ENCODE measurements at regions not wholly inside any gene's neighbourhood (a gene's known extent, or its start where the extent isn't known, plus 50 kb on each side); places are given as distances from the start of the nearest gene placed in this dataset.

- H3K4me3 Mint-ChIP-seq: no peak overlapping the region
- ChIA-PET CTCF (ENCODE audit: partially characterized antibody) (no interaction called here), POLR2A (ENCODE audit: partially characterized antibody) (no interaction called here)
- intact Hi-C loops (cut with micrococcal nuclease): no loop called here
- H3K4me1 Mint-ChIP-seq: no peaks in the 10 kb centered on the region
- no peaks in the 10 kb centered on the region for H3K36me3 Mint-ChIP-seq
- H3K27ac ChIP-seq (ENCODE audit: low read depth, low read length): no peak overlapping the region
- no peaks in the 10 kb centered on the region for H3K9me3 Mint-ChIP-seq
- peaks cover 0 to 4% of the 10 kb centered on the region in 2 donors for H3K27me3 Mint-ChIP-seq
- no peaks in the 10 kb centered on the region for H3K27me3 ChIP-seq (ENCODE audit: insufficient read depth, low read length)
- no peaks in the 10 kb centered on the region for H3K9me3 ChIP-seq (ENCODE audit: control insufficient read depth in 1 of 2, low read length in 2 of 2)
- H3K36me3 ChIP-seq (ENCODE audit: insufficient read depth, low read length): no peaks in the 10 kb centered on the region
- H3K4me3 ChIP-seq (ENCODE audit: low read length in 2 of 2): no peak overlapping the region
- no peak overlapping the region for H3K27ac Mint-ChIP-seq
- no peak for DNase-seq
- H3K4me1 ChIP-seq (ENCODE audit: insufficient read depth, low read length): no peaks in the 10 kb centered on the region
Observed at GRCh38 chr2:58562276-58562675, 321.2 kb upstream of the FANCL start.

- H3K4me1 ChIP-seq (ENCODE audit: insufficient read depth, low read length): no peaks in the 10 kb centered on the region
Observed at GRCh38 chr2:58560531-58560930, 319.4 kb upstream of the FANCL start.

GRCh38 chr2:58558881-58559280 is 317.8 kb upstream of the FANCL start:
- Histone ChIP-seq H3K27ac (ENCODE audit: low read depth, low read length) (no peak overlapping the region), H3K27me3 (ENCODE audit: insufficient read depth, low read length) (no peaks in the 10 kb centered on the region), H3K36me3 (ENCODE audit: insufficient read depth, low read length) (no peaks in the 10 kb centered on the region), H3K4me1 (ENCODE audit: insufficient read depth, low read length) (no peaks in the 10 kb centered on the region), H3K4me3 (ENCODE audit: low read length in 2 of 2) (no peak overlapping the region), H3K9me3 (ENCODE audit: control insufficient read depth in 1 of 2, low read length in 2 of 2) (no peaks in the 10 kb centered on the region)
- no peaks in the 10 kb centered on the region for H3K4me1 Mint-ChIP-seq
- no peaks in the 10 kb centered on the region for H3K9me3 Mint-ChIP-seq
- ChIA-PET CTCF (ENCODE audit: partially characterized antibody) (no interaction called here), POLR2A (ENCODE audit: partially characterized antibody) (no interaction called here)
- no peaks in the 10 kb centered on the region for H3K27me3 Mint-ChIP-seq
- no peaks in the 10 kb centered on the region for H3K36me3 Mint-ChIP-seq
- no peak overlapping the region for H3K4me3 Mint-ChIP-seq
- no peak overlapping the region for H3K27ac Mint-ChIP-seq
- intact Hi-C loops (cut with micrococcal nuclease): no loop called here
- no peak for DNase-seq

More at GRCh38 chr2:58560531-58560930, 319.4 kb upstream of the FANCL start:
- Mint-ChIP-seq H3K27ac (no peak overlapping the region), H3K4me3 (no peak overlapping the region), H3K36me3 (no peaks in the 10 kb centered on the region), H3K9me3 (no peaks in the 10 kb centered on the region), H3K27me3 (peaks cover 0 to 1% of the 10 kb centered on the region in 2 donors), H3K4me1 (no peaks in the 10 kb centered on the region)
- Histone ChIP-seq H3K27me3 (ENCODE audit: insufficient read depth, low read length) (no peaks in the 10 kb centered on the region), H3K4me3 (ENCODE audit: low read length in 2 of 2) (no peak overlapping the region), H3K36me3 (ENCODE audit: insufficient read depth, low read length) (no peaks in the 10 kb centered on the region), H3K27ac (ENCODE audit: low read depth, low read length) (no peak overlapping the region), H3K9me3 (ENCODE audit: control insufficient read depth in 1 of 2, low read length in 2 of 2) (no peaks in the 10 kb centered on the region)
- ChIA-PET POLR2A (ENCODE audit: partially characterized antibody) (no interaction called here), CTCF (ENCODE audit: partially characterized antibody) (no interaction called here)
- no peak for DNase-seq
- intact Hi-C loops (cut with micrococcal nuclease): no loop called here

GRCh38 chr2:58557176-58557575 is 316.1 kb upstream of the FANCL start:
- Histone ChIP-seq H3K27ac (ENCODE audit: low read depth, low read length) (no peak overlapping the region), H3K27me3 (ENCODE audit: insufficient read depth, low read length) (no peaks in the 10 kb centered on the region), H3K9me3 (ENCODE audit: control insufficient read depth in 1 of 2, low read length in 2 of 2) (no peaks in the 10 kb centered on the region), H3K4me1 (ENCODE audit: insufficient read depth, low read length) (no peaks in the 10 kb centered on the region), H3K4me3 (ENCODE audit: low read length in 2 of 2) (no peak overlapping the region), H3K36me3 (ENCODE audit: insufficient read depth, low read length) (no peaks in the 10 kb centered on the region)
- DNase-seq: no peak
- intact Hi-C loops (cut with micrococcal nuclease): no loop called here
- H3K27me3 Mint-ChIP-seq: no peaks in the 10 kb centered on the region
- H3K36me3 Mint-ChIP-seq: no peaks in the 10 kb centered on the region
- H3K9me3 Mint-ChIP-seq: no peaks in the 10 kb centered on the region
- no peak overlapping the region for H3K27ac Mint-ChIP-seq
- no peak overlapping the region for H3K4me3 Mint-ChIP-seq
- CTCF ChIA-PET (ENCODE audit: partially characterized antibody): no interaction called here
- no peaks in the 10 kb centered on the region for H3K4me1 Mint-ChIP-seq
- POLR2A ChIA-PET (ENCODE audit: partially characterized antibody): no interaction called here

- Mint-ChIP-seq H3K4me3 (no peak overlapping the region), H3K9me3 (peaks cover 0 to 2% (median 0%) of the 10 kb centered on the region in 8 donors), H3K4me1 (no peaks in the 10 kb centered on the region), H3K27me3 (peaks cover 0 to 2% of the 10 kb centered on the region in 2 donors), H3K36me3 (no peaks in the 10 kb centered on the region), H3K27ac (no peak overlapping the region)
- Histone ChIP-seq H3K27ac (ENCODE audit: low read depth, low read length) (no peak overlapping the region), H3K27me3 (ENCODE audit: insufficient read depth, low read length) (no peaks in the 10 kb centered on the region), H3K9me3 (ENCODE audit: control insufficient read depth in 1 of 2, low read length in 2 of 2) (no peaks in the 10 kb centered on the region), H3K4me1 (ENCODE audit: insufficient read depth, low read length) (no peaks in the 10 kb centered on the region), H3K36me3 (ENCODE audit: insufficient read depth, low read length) (no peaks in the 10 kb centered on the region), H3K4me3 (ENCODE audit: low read length in 2 of 2) (no peak overlapping the region)
- CTCF ChIA-PET (ENCODE audit: partially characterized antibody): no interaction called here
- POLR2A ChIA-PET (ENCODE audit: partially characterized antibody): no interaction called here
- intact Hi-C loops (cut with micrococcal nuclease): no loop called here
- DNase-seq: no peak
Observed at GRCh38 chr2:58553937-58554336, 312.8 kb upstream of the FANCL start.

GRCh38 chr2:58553522-58553921 is 312.4 kb upstream of the FANCL start:
- Mint-ChIP-seq H3K9me3 (peaks cover 0 to 2% (median 0%) of the 10 kb centered on the region in 8 donors), H3K27me3 (peaks cover 0 to 2% of the 10 kb centered on the region in 2 donors), H3K4me1 (no peaks in the 10 kb centered on the region), H3K4me3 (no peak overlapping the region), H3K27ac (no peak overlapping the region), H3K36me3 (no peaks in the 10 kb centered on the region)
- no peaks in the 10 kb centered on the region for H3K9me3 ChIP-seq (ENCODE audit: control insufficient read depth in 1 of 2, low read length in 2 of 2)
- intact Hi-C loops (cut with micrococcal nuclease): no loop called here
- H3K4me3 ChIP-seq (ENCODE audit: low read length in 2 of 2): no peak overlapping the region
- DNase-seq: no peak
- ChIA-PET POLR2A (ENCODE audit: partially characterized antibody) (no interaction called here), CTCF (ENCODE audit: partially characterized antibody) (no interaction called here)
- H3K27me3 ChIP-seq (ENCODE audit: insufficient read depth, low read length): no peaks in the 10 kb centered on the region
- no peaks in the 10 kb centered on the region for H3K36me3 ChIP-seq (ENCODE audit: insufficient read depth, low read length)
- no peaks in the 10 kb centered on the region for H3K4me1 ChIP-seq (ENCODE audit: insufficient read depth, low read length)
- no peak overlapping the region for H3K27ac ChIP-seq (ENCODE audit: low read depth, low read length)

GRCh38 chr2:58545300-58546280 is 304.5 kb upstream of the FANCL start:
- Histone ChIP-seq H3K9me3 (ENCODE audit: control insufficient read depth in 1 of 2, low read length in 2 of 2) (no peaks in the 10 kb centered on the region), H3K4me3 (ENCODE audit: low read length in 2 of 2) (no peak overlapping the region), H3K27me3 (ENCODE audit: insufficient read depth, low read length) (no peaks in the 10 kb centered on the region), H3K4me1 (ENCODE audit: insufficient read depth, low read length) (no peaks in the 10 kb centered on the region), H3K36me3 (ENCODE audit: insufficient read depth, low read length) (no peaks in the 10 kb centered on the region), H3K27ac (ENCODE audit: low read depth, low read length) (no peak overlapping the region)
- H3K27me3 Mint-ChIP-seq: peaks cover 0 to 4% of the 10 kb centered on the region in 2 donors
- H3K27ac Mint-ChIP-seq: no peak overlapping the region
- H3K4me1 Mint-ChIP-seq: no peaks in the 10 kb centered on the region
- H3K4me3 Mint-ChIP-seq: no peak overlapping the region
- ChIA-PET CTCF (ENCODE audit: partially characterized antibody) (no interaction called here), POLR2A (ENCODE audit: partially characterized antibody) (no interaction called here)
- peaks cover 0 to 9% (median 0%) of the 10 kb centered on the region in 8 donors for H3K9me3 Mint-ChIP-seq
- intact Hi-C loops (cut with micrococcal nuclease): no loop called here
- H3K36me3 Mint-ChIP-seq: no peaks in the 10 kb centered on the region
- DNase-seq: no peak
